Calu3 (cell line): ENCODE measurements at regions not wholly inside any gene's neighbourhood (a gene's known extent, or its start where the extent isn't known, plus 50 kb on each side); places are given as distances from the start of the nearest gene placed in this dataset.

Experiments used
- BruUV-seq: library from RNA; stranded (reverse); fragments of 400-500 nt; replicated peaks from 2 replicates; lab custom pipeline; 2021; lab: Mats Ljungman, UMichigan
- CTCF ChIA-PET: fragments of 300-600 bp; sonication (Branson Sonifier 250); formaldehyde crosslinking; loops from one replicate; lab custom pipeline; 2022; ENCODE audit warnings: antibody characterized with exemption; lab: Charles Lee
- DNase-seq: peaks from one replicate; pipeline ENCODE4 v3.0.0; 2022
- H3K27ac Mint-ChIP-seq: one replicate; pipeline ENCODE4 v1.8.0; 2022; ENCODE audit warnings: mixed read lengths; ENCODE audit not compliant: unreplicated experiment
- H3K27me3 Mint-ChIP-seq: one replicate; pipeline ENCODE4 v1.8.0; 2022; ENCODE audit warnings: mixed read lengths; ENCODE audit not compliant: unreplicated experiment
- H3K36me3 Mint-ChIP-seq: one replicate; pipeline ENCODE4 v1.8.0; 2022; ENCODE audit warnings: mild to moderate bottlenecking, moderate library complexity, mixed read lengths; ENCODE audit not compliant: insufficient read depth, unreplicated experiment
- H3K4me1 Mint-ChIP-seq: one replicate; pipeline ENCODE4 v1.8.0; 2022; ENCODE audit warnings: mild to moderate bottlenecking, low read depth, mixed read lengths; ENCODE audit not compliant: unreplicated experiment
- H3K4me3 Mint-ChIP-seq: one replicate; pipeline ENCODE4 v1.8.0; 2022; ENCODE audit warnings: mild to moderate bottlenecking, low read depth, moderate library complexity, mixed read lengths; ENCODE audit not compliant: unreplicated experiment
- H3K9me3 Mint-ChIP-seq: one replicate; pipeline ENCODE4 v1.8.0; 2022; ENCODE audit warnings: low read depth, mixed read lengths; ENCODE audit not compliant: unreplicated experiment
- CTCF ChIP-seq: fragments of 200-600 bp; IDR thresholded peaks from one replicate; pipeline ENCODE4 v1.8.0; 2022; ENCODE audit warnings: antibody characterized with exemption; ENCODE audit not compliant: unreplicated experiment
- intact Hi-C: fragments of 100-400 bp; cut with micrococcal nuclease; formaldehyde crosslinking; loops from one replicate; pipeline ENCODE4 v1.10.0; 2022; ENCODE audit not compliant: unreplicated experiment

GRCh38 chr5:9838916-9839315 lies 208.8 kb upstream of the TAS2R1 start:
- no TSS peak for BruUV-seq
- Mint-ChIP-seq H3K27me3 (peaks cover 64% of the 10 kb centered on the region), H3K4me3 (no peak overlapping the region), H3K36me3 (no peaks in the 10 kb centered on the region), H3K4me1 (no peaks in the 10 kb centered on the region), H3K9me3 (no peaks in the 10 kb centered on the region), H3K27ac (no peak overlapping the region)
- CTCF ChIA-PET: no interaction called here
- DNase-seq: no peak
- intact Hi-C loops: no loop called here
- TF ChIP-seq CTCF: no peak

- Mint-ChIP-seq H3K27ac (no peak overlapping the region), H3K4me3 (no peak overlapping the region), H3K9me3 (no peaks in the 10 kb centered on the region), H3K36me3 (no peaks in the 10 kb centered on the region), H3K27me3 (peaks cover 66% of the 10 kb centered on the region), H3K4me1 (no peaks in the 10 kb centered on the region)
- no peak for DNase-seq
- no TSS peak for BruUV-seq
- intact Hi-C loops: no loop called here
- CTCF ChIA-PET: no interaction called here
- TF ChIP-seq CTCF: no peak
Measured at GRCh38 chr5:9834871-9835770, 205.0 kb upstream of the TAS2R1 start.

GRCh38 chr5:9833871-9834270 lies 203.7 kb upstream of the TAS2R1 start:
- Mint-ChIP-seq H3K4me3 (no peak overlapping the region), H3K36me3 (no peaks in the 10 kb centered on the region), H3K27me3 (peaks cover 62% of the 10 kb centered on the region), H3K27ac (no peak overlapping the region), H3K4me1 (no peaks in the 10 kb centered on the region), H3K9me3 (no peaks in the 10 kb centered on the region)
- no peak for DNase-seq
- BruUV-seq: no TSS peak
- TF ChIP-seq CTCF: no peak
- CTCF ChIA-PET: no interaction called here
- intact Hi-C loops: no loop called here

GRCh38 chr5:9832921-9833320 lies 202.8 kb upstream of the TAS2R1 start:
- Mint-ChIP-seq H3K4me3 (no peak overlapping the region), H3K36me3 (no peaks in the 10 kb centered on the region), H3K9me3 (no peaks in the 10 kb centered on the region), H3K27ac (no peak overlapping the region), H3K4me1 (no peaks in the 10 kb centered on the region), H3K27me3 (peaks cover 52% of the 10 kb centered on the region)
- CTCF ChIA-PET: no interaction called here
- intact Hi-C loops: no loop called here
- no peak for DNase-seq
- BruUV-seq: no TSS peak
- TF ChIP-seq CTCF: no peak
